ENCODE measurements at regions not wholly inside any gene's neighbourhood (a gene's known extent, or its start where the extent isn't known, plus 50 kb on each side); places are given as distances from the start of the nearest gene placed in this dataset.

- TF ChIP-seq ATF2 (CRISPR knock-in tag; IDR thresholded peaks at IDR 0.05; ENCODE audit: borderline replicate concordance, low read depth): no peak
- TF ChIP-seq CTCF (IDR thresholded peaks at IDR 0.05): no peak
- TF ChIP-seq FOXP4 (CRISPR knock-in tag; IDR thresholded peaks at IDR 0.05): no peak
- no peak for TF ChIP-seq CREM (CRISPR knock-in tag; IDR thresholded peaks at IDR 0.05)
- TF ChIP-seq TEAD1 (CRISPR knock-in tag; IDR thresholded peaks at IDR 0.05): no peak
- no peak for TF ChIP-seq ZNF219 (CRISPR knock-in tag; IDR thresholded peaks at IDR 0.05; ENCODE audit: borderline replicate concordance)
- TF ChIP-seq ZNF396 (CRISPR knock-in tag; IDR thresholded peaks at IDR 0.05; ENCODE audit: borderline replicate concordance): no peak
Observed at GRCh38 chr3:64995857-64996551, 308.2 kb upstream of the ADAMTS9 start.

Measured in WTC11 (cell line).